Choroid plexus epithelial cell (primary cell): ENCODE measurements at regions not wholly inside any gene's neighbourhood (a gene's known extent, or its start where the extent isn't known, plus 50 kb on each side); places are given as distances from the start of the nearest gene placed in this dataset.
"Not testable (repeated sequence)": the region's sequence is repeated elsewhere in the genome, so short reads cannot be mapped to it uniquely, and the experiment has no call there.

ENCODE experiments used
- DNase-seq: peaks from one replicate; pipeline ENCODE4 v3.0.0-alpha.2; 2010; ENCODE audit warnings: low read depth
- H3K4me3 ChIP-seq: 2 replicates; pipeline ENCODE4 v1.5.1; 2011; ENCODE audit warnings: low read depth, mild to moderate bottlenecking, control low read depth, low read length, moderate library complexity
- CTCF ChIP-seq: conservative IDR thresholded peaks from 2 replicates; pipeline ENCODE4 v1.5.1; 2011; ENCODE audit warnings: low read depth, mild to moderate bottlenecking, control low read depth, inconsistent platforms, low read length, moderate library complexity

- DNase-seq, result no peak
- H3K4me3 ChIP-seq, result no peak overlapping the region
- no peak for TF ChIP-seq CTCF
Observed at GRCh38 chr2:187775651-187776050, 221.4 kb upstream of the TFPI start.

- TF ChIP-seq CTCF, result no peak
- H3K4me3 ChIP-seq, result no peak overlapping the region
- no peak for DNase-seq
Observed at GRCh38 chr2:187782301-187782700, 228.1 kb upstream of the TFPI start.

- TF ChIP-seq CTCF, result peak; percentile 13
- DNase-seq, result peak; percentile 11
- H3K4me3 ChIP-seq, result no peak overlapping the region
Observed at GRCh38 chr2:187783446-187783845, 229.2 kb upstream of the TFPI start.

- H3K4me3 ChIP-seq, DNase-seq: not testable (repeated sequence)
Observed at GRCh38 chr2:187784138-187784537, 229.9 kb upstream of the TFPI start.

GRCh38 chr2:187799601-187800000 lies 245.4 kb upstream of the TFPI start:
- DNase-seq, result no peak
- no peak for TF ChIP-seq CTCF
- H3K4me3 ChIP-seq, result no peak overlapping the region

GRCh38 chr2:187803816-187804215 lies 249.6 kb upstream of the TFPI start:
- H3K4me3 ChIP-seq, result no peak overlapping the region
- no peak for DNase-seq
- no peak for TF ChIP-seq CTCF

GRCh38 chr2:187815113-187815512 lies 260.9 kb upstream of the TFPI start:
- no peak overlapping the region for H3K4me3 ChIP-seq
- no peak for TF ChIP-seq CTCF
- no peak for DNase-seq

- no peak for TF ChIP-seq CTCF
- H3K4me3 ChIP-seq, result no peak overlapping the region
- DNase-seq, result no peak
Observed at GRCh38 chr2:187819624-187820023, 265.4 kb upstream of the TFPI start.
